ENCODE measurements at regions not wholly inside any gene's neighbourhood (a gene's known extent, or its start where the extent isn't known, plus 50 kb on each side); places are given as distances from the start of the nearest gene placed in this dataset.
"Not testable (repeated sequence)": the region's sequence is repeated elsewhere in the genome, so short reads cannot be mapped to it uniquely, and the experiment has no call there.

DNA sequence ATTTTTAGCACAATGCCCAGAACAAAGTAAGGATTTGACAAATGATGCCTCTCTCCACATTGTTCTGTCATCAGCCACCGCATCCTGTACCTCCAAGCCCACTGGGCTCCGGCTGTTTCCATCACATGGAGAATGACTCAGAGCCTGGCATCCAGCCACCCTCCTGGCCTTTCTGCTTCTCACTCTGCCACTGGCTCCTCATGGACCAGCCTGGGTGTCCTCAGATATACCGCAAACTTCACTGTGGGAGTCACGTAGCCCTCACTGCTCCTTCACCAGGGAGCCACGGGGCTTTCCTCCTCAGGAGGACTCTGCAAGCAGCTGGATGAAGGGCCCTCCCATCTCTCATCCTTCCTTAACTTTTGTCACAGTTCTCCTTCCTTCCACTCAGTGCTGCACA is 943.0 kb downstream of the TUBA3C start:
- not testable (repeated sequence) for DNase-seq

- DNase-seq, result no peak
These were observed 945.2 kb downstream of the TUBA3C start for GRCh38 chr13:18236528-18236815.

DNA sequence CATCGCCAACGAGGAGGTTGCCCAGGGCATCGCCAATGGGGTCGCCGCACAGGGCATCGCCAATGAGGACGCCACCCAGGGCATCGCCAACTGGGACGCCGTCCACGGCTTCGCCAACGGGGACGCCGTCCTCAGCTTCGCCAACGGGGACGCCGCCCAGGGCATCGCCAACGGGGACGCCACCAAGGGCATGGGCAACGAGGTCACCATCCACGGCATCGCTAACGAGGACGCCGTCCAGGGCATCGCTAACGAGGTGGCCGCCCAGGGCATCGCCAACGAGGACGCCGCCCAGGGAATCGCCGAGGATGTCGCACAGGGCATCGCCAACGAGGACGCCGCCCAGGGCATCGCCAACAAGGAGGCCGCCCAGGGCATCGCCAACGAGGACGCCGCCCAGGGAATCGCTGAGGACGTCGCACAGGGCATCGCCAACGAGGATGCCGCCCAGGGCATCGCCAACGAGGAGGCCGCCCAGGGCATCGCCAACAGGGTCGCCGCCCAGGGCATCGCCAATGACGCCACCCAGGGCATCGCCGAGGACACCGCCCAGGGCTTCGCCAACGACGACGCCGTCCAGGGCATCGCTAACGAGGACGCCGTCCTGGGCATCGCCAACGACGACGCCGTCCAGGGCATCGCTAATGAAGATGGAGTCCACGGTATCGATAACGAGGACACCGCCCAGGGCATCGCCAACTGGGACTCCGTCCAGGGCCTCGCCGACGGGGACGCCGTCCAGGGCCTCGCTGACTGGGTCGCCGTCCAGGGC is 945.7 kb downstream of the TUBA3C start:
- no peak for DNase-seq

- no peak for DNase-seq
These were observed 946.5 kb downstream of the TUBA3C start for GRCh38 chr13:18235172-18235571.

DNA sequence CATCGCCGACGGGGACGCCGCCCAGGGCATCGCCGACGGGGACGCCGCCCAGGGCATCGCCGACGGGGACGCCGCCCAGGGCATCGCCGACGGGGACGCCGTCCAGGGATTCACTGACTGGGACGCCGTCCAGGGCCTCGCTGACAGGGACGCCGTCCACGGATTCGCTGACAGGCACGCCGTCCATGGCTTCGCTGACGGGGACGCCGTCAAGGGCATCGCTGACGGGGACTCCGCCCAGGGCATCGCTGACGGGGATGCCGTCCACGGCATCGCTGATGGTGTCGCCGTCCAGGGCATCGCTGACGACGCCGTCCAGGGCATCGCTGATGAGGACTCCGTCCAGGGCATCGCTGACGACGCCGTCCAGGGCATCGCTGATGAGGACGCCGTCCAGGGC is 947.2 kb downstream of the TUBA3C start:
- not testable (repeated sequence) for DNase-seq

DNA sequence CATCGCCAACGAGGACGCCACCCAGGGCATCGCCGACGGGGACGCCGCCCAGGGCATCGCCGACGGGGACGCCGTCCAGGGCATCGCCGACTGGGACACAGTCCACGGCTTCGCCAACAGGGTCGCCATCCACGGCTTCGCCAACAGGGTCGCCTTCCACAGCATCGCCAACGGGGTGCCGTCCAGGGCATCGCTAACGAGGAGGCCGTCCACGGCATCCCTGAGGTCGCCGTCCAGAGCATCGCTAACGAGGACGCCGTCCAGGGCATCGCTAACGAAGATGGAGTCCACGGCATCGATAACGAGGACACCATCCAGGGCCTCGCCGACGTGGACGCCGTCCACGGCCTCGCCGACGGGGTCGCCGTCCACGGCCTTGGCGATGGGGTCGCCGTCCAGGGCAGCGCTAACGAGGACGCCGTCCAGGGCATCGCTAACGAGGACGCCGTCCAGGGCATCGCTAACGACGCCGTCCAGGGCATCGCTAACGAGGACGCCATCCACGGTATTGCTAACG is 947.8 kb downstream of the TUBA3C start:
- DNase-seq, result no peak

GRCh38 chr13:18232994-18233782 is 948.4 kb downstream of the TUBA3C start:
- no peak for DNase-seq

- no peak for DNase-seq
These were observed 949.2 kb downstream of the TUBA3C start for GRCh38 chr13:18232298-18232993.

GRCh38 chr13:18224411-18224810 is 957.2 kb downstream of the TUBA3C start:
- DNase-seq, result not testable (repeated sequence)

DNA sequence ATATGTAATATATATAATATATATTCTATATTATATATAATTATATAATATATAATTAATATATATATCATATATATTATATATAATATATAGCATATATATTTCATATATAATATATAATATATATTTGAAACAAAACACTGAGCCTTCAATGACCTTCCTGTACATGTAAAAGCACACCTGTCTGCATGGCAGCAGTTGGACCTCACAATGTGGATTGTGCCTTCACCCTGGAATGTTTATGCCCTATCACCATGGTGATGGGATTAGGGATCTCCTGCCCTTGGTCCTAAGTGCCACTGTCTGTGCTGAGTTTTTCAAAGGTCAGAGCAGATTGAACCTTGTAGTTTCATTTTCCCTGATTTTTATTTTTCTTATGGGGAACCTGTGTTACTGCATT is 966.9 kb downstream of the TUBA3C start:
- DNase-seq, result not testable (repeated sequence)

- not testable (repeated sequence) for DNase-seq
These were observed 968.1 kb downstream of the TUBA3C start for GRCh38 chr13:18213511-18213910.

GRCh38 chr13:18212873-18213272 is 968.8 kb downstream of the TUBA3C start:
- DNase-seq, result no peak

DNA sequence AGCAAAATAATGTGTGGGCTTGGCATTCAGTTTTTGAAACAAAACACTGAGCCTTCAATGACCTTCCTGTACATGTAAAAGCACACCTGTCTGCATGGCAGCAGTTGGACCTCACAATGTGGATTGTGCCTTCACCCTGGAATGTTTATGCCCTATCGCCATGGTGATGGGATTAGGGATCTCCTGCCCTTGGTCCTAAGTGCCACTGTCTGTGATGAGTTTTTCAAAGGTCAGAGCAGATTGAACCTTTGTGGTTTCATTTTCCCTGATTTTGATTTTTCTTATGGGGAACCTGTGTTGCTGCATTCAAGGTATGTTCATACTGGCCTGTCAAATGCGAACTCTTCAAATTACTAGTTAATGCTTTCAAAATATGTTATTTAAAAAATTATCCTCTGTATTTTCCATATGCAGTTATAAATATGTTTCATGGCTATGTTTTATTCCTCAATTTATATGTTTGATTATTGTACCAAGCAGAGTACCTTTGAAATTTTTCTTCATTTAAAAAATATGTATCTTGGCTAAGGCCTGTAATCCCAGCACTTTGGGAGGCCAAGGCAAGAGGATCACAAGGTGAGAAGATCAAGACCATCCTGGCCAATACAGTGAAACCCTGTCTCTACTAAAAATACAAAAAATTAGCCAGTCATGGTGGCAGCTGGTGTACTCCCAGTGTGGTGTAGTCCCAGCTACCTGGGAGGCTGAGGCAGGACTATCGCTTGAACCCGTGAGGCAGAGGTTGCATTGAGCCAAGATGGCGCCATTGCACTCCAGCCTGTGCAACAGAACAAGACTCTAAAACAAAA is 969.7 kb downstream of the TUBA3C start:
- peak; percentile 5 for DNase-seq

- DNase-seq, result not testable (repeated sequence)
These were observed 976.9 kb downstream of the TUBA3C start for GRCh38 chr13:18204614-18205178.

DNA sequence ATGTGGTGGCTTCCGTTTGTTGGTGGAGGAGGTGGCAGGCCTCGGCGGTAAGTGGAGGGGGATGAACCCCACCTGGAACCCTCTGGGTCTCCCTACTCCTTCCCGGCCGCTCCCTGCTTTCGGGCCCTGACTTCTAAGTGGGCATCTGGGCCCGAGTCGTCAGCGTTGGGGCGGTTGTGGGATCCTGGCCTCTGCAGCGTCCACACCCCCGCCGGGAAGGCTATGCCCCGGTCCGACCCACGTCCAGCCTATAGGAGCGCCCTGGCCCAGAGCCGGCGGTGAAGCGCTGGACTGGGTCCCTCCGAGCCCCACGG is 986.3 kb downstream of the TUBA3C start:
- not testable (repeated sequence) for DNase-seq

DNA sequence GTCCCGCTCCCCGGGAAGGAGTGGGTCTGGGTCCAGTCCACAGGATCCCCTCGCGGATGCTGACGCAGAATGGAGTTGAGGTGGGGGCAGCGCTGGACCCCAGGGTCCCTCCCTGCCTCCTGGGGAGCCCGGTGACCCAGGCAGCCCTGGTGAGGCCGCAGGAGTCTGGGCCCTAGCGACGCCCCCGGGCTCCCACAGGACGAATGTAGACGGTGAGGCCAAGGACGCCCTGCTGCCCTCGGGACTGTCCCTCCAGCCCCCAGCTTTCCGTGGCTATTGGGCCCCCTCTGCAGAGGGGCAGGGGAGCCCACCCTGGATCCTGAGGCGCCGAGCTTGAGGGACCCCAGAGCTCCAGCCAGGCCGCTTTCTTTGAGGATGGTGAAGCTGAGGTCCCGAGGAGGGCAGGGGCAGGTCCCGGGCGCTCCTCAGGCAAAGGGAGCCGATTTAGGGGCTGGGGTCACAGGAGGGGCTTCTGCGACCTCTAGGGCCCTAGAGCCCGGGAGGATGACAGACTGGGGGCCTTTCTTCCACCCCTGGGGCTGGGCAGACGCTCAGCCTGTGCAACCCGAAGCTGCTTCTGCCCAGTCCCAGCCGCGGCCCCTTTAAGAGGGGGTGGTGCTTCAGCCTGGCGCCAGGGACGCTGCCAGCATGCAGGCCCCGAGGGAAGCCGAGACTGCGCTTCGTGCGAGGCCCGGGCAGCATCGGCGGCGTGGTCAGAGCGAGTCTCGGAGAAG is 986.8 kb downstream of the TUBA3C start:
- DNase-seq, result not testable (repeated sequence)

DNA sequence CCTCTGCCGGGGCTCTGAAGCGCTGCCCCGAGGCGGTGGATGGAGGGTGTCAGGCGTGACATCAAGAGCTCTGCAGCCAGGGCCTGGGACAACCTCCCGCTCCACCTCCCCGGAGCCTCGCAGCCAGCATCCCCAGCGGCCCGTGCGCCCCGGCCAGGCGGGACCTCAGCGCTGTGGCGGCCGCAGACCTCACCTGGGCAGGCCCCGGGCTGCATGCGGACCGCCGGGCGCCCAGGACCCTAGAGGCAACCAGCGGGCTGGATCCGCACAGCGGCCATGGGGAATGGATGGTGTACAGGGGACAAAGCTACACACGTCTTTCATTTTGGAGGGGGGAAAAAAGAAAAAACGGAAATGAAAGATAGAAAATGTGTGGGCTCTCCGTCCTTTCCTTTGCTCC is 987.5 kb downstream of the TUBA3C start:
- DNase-seq, result not testable (repeated sequence)

All from fibroblast of upper back skin (primary cell).